ENCODE measurements at regions not wholly inside any gene's neighbourhood (a gene's known extent, or its start where the extent isn't known, plus 50 kb on each side); places are given as distances from the start of the nearest gene placed in this dataset.
"Not testable (repeated sequence)": the region's sequence is repeated elsewhere in the genome, so short reads cannot be mapped to it uniquely, and the experiment has no call there.

GRCh38 chr20:5663396-5663795 is 52.6 kb upstream of the GPCPD1 start:
- H3K4me3 ChIP-seq: no peak overlapping the region
- H3K27ac ChIP-seq: no peak overlapping the region

DNA sequence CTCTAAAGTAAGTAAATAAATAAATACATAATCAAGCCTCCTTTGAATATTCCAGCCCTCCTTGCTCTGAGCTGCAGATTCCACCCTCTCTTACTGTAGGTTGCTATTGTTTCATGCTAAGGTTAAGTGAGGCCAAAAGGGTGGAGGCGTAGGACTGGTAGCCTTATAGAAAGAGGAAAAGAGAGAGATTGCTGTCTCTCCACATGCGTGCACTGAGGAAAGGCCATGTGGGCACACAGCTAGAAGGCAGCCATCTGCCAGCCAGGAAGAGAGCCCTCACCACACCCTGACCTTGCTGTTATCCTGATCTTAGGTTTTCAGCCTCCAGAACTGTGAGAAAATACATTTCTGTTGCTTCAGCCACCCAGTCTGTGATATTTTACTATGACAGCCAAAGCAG is 52.0 kb upstream of the GPCPD1 start:
- H3K4me3 ChIP-seq: no peak overlapping the region
- H3K27ac ChIP-seq: peak overlapping the region in 1 of 21 experiments; percentile 28

DNA sequence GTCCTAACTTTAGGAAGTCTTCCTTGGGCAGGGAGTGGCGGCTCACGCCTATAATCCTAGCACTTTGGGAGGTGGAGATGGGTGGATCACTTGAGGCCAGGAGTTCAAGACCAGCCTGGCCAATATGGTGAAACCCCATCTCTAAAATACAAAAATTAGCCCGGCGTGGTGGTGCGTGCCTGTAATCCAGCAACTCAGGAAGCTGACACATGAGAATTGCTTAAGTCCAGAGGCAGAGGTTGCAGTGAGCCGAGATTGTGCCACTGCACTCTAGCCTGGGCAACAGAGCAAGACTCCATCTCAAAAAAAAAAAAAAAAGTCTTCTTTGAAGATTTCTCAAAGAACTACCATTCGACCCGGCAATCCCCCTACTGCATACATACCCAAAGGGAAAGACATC is 50.0 kb upstream of the GPCPD1 start:
- peak overlapping the region in 1 of 21 experiments; percentile 79 for H3K27ac ChIP-seq
- H3K4me3 ChIP-seq: not testable (repeated sequence)

Data from skin epidermis (tissue), 12 donors.